Ishikawa (cell line): ENCODE measurements at regions not wholly inside any gene's neighbourhood (a gene's known extent, or its start where the extent isn't known, plus 50 kb on each side); places are given as distances from the start of the nearest gene placed in this dataset.

ENCODE experiments used
- CREB1 ChIP-seq: IDR thresholded peaks from 2 replicates; pipeline ENCODE4 v1.6.1; 2012; ENCODE audit warnings: low read depth
- RAD21 ChIP-seq: IDR thresholded peaks from 2 replicates; pipeline ENCODE4 v1.6.1; 2012; ENCODE audit warnings: low read depth
- TAF1 ChIP-seq: IDR thresholded peaks from 2 replicates; pipeline ENCODE4 v1.6.1; 2012; ENCODE audit warnings: low read depth, mild to moderate bottlenecking
- TEAD4 ChIP-seq: IDR thresholded peaks from 2 replicates; pipeline ENCODE4 v1.6.1; 2012
- TF ChIP-seq, protein P1 (sequence below): IDR thresholded peaks from 2 replicates; pipeline ENCODE4 v1.6.1; 2012; ENCODE audit warnings: low read depth, mild to moderate bottlenecking
- TF ChIP-seq, protein P2 (sequence below): IDR thresholded peaks from 2 replicates; pipeline ENCODE4 v1.6.1; 2012

DNA sequence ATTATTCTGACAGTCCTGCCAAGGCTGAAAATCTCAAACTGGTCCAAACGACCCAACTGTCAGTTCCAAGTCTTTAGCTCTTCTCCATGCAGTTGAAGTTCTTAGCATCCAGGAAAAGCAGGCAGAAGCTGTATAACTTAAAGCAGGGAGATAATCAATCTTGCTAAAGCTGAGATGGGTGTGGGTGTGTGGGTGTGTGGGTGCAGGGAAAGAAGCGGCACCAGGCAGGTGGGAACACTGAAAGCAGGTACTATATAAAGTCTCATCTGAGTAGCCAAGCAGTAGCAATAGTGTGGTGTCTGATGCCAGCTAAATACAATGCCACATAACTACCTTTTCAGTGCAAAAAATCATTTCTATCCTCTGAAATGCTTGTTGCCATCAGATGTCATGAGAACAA lies 69.7 kb upstream of the EGFL6 start:
- TF ChIP-seq, protein P1, sequence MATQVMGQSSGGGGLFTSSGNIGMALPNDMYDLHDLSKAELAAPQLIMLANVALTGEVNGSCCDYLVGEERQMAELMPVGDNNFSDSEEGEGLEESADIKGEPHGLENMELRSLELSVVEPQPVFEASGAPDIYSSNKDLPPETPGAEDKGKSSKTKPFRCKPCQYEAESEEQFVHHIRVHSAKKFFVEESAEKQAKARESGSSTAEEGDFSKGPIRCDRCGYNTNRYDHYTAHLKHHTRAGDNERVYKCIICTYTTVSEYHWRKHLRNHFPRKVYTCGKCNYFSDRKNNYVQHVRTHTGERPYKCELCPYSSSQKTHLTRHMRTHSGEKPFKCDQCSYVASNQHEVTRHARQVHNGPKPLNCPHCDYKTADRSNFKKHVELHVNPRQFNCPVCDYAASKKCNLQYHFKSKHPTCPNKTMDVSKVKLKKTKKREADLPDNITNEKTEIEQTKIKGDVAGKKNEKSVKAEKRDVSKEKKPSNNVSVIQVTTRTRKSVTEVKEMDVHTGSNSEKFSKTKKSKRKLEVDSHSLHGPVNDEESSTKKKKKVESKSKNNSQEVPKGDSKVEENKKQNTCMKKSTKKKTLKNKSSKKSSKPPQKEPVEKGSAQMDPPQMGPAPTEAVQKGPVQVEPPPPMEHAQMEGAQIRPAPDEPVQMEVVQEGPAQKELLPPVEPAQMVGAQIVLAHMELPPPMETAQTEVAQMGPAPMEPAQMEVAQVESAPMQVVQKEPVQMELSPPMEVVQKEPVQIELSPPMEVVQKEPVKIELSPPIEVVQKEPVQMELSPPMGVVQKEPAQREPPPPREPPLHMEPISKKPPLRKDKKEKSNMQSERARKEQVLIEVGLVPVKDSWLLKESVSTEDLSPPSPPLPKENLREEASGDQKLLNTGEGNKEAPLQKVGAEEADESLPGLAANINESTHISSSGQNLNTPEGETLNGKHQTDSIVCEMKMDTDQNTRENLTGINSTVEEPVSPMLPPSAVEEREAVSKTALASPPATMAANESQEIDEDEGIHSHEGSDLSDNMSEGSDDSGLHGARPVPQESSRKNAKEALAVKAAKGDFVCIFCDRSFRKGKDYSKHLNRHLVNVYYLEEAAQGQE = no peak
- TF ChIP-seq TEAD4 (no peak), TAF1 (no peak), CREB1 (no peak), RAD21 (no peak)
- TF ChIP-seq, protein P2, sequence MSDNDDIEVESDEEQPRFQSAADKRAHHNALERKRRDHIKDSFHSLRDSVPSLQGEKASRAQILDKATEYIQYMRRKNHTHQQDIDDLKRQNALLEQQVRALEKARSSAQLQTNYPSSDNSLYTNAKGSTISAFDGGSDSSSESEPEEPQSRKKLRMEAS = no peak
